ENCODE measurements at regions not wholly inside any gene's neighbourhood (a gene's known extent, or its start where the extent isn't known, plus 50 kb on each side); places are given as distances from the start of the nearest gene placed in this dataset.

- Histone ChIP-seq H3K4me3 (replicated peaks in 1 of 3; ENCODE audit: insufficient read depth in 1 of 3, low read depth in 1 of 3, low read length in 3 of 3) (no peak overlapping the region), H3K27me3 (ENCODE audit: control insufficient read depth in 2 of 2, insufficient read depth in 2 of 2, low read length in 2 of 2) (peaks cover 10 to 20% of the 10 kb centered on the region in 2 experiments), H3K4me2 (ENCODE audit: insufficient read depth, low read length) (no peak overlapping the region), H3K9ac (replicated peaks; ENCODE audit: extremely low read depth, insufficient read depth, low read length) (no peak overlapping the region), H3K79me2 (ENCODE audit: control insufficient read depth, insufficient read depth, low read length) (no peaks in the 10 kb centered on the region), H3K27ac (ENCODE audit: insufficient read depth, low read depth, low read length) (no peak overlapping the region), H2AFZ (ENCODE audit: low read depth, low read length) (no peak overlapping the region), H4K20me1 (replicated peaks; ENCODE audit: control insufficient read depth, extremely low read depth, insufficient read depth, low read length) (no peaks in the 10 kb centered on the region), H3K36me3 (ENCODE audit: control insufficient read depth in 2 of 2, extremely low read depth in 1 of 2, insufficient read depth in 2 of 2, low read length in 2 of 2) (no peaks in the 10 kb centered on the region), H3K9me1 (replicated peaks; ENCODE audit: control insufficient read depth, extremely low read depth, insufficient read depth, low read length) (no peaks in the 10 kb centered on the region), H3K4me1 (ENCODE audit: control insufficient read depth, extremely low read depth, insufficient read depth, low read length) (no peaks in the 10 kb centered on the region), H3K9me3 (replicated peaks; ENCODE audit: control insufficient read depth, insufficient read depth, low read length) (no peaks in the 10 kb centered on the region)
- ChIA-PET CTCF (no interaction called here), POLR2A (no interaction called here)
- no TSS peak for BruUV-seq (replicated peaks)
- no peak for TF ChIP-seq FOS (IDR thresholded peaks at IDR 0.05; ENCODE audit: borderline replicate concordance, insufficient read depth, low read length)
- TF ChIP-seq MYC (IDR thresholded peaks at IDR 0.05; ENCODE audit: low read depth, low read length): no peak
- no peak for TF ChIP-seq POLR2AphosphoS5 (IDR thresholded peaks at IDR 0.05; ENCODE audit: insufficient read depth, low read depth, low read length)
- no peak for TF ChIP-seq JUN (IDR thresholded peaks at IDR 0.05; ENCODE audit: borderline replicate concordance, insufficient read depth, insufficient read length, low read depth)
- no peak for TF ChIP-seq EZH2 (IDR thresholded peaks at IDR 0.05; ENCODE audit: borderline replicate concordance, low read depth, low read length, severe bottlenecking)
- no peak for TF ChIP-seq CTCF (IDR thresholded peaks at IDR 0.05; ENCODE audit: extremely low read depth in 1 of 2, insufficient read depth in 1 of 2, low read depth in 1 of 2, low read length in 2 of 2)
- TF ChIP-seq MAX (IDR thresholded peaks at IDR 0.05; ENCODE audit: insufficient read depth, insufficient read length): no peak
- TF ChIP-seq GATA2 (IDR thresholded peaks at IDR 0.05; ENCODE audit: insufficient read depth, insufficient read length, low read depth, low read length): no peak
- DNase-seq (ENCODE audit: low read depth, low spot score) (no peak), FAIRE-seq (no peak)
- dilution Hi-C loops (cut with MboI; ENCODE audit: extremely low pct_ligation_motif_present, low sequenced_read_pairs): no loop called here
- intact Hi-C loops (cut with micrococcal nuclease): no loop called here
Observed at GRCh38 chr13:97057176-97057575, 62.9 kb upstream of the OXGR1 start.

Measured in endothelial cell of umbilical vein (primary cell).